ENCODE measurements at regions not wholly inside any gene's neighbourhood (a gene's known extent, or its start where the extent isn't known, plus 50 kb on each side); places are given as distances from the start of the nearest gene placed in this dataset.

GRCh38 chr4:128527946-128528576 is 240.4 kb upstream of the PGRMC2 start:
- no peak for DNase-seq (ENCODE audit: low read depth)

DNA sequence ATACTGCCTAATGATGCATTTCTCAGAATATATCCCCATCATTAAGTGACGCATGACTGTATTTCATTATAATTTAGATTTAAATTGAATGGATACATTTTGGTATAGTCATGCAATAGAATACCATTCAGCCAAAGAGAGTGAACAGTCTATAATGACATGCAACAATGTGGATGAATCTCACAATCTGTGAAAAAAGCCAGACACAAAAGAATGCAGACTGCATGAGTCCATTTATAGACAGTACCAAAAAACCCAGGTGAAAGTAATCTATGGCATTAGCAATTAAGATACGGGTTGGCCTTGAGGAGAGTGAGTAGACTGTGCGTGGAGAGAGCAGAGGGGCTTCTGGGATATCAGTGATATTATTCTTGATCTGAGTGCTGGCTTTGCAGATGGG is 239.7 kb upstream of the PGRMC2 start:
- DNase-seq (ENCODE audit: low read depth), result no peak

DNA sequence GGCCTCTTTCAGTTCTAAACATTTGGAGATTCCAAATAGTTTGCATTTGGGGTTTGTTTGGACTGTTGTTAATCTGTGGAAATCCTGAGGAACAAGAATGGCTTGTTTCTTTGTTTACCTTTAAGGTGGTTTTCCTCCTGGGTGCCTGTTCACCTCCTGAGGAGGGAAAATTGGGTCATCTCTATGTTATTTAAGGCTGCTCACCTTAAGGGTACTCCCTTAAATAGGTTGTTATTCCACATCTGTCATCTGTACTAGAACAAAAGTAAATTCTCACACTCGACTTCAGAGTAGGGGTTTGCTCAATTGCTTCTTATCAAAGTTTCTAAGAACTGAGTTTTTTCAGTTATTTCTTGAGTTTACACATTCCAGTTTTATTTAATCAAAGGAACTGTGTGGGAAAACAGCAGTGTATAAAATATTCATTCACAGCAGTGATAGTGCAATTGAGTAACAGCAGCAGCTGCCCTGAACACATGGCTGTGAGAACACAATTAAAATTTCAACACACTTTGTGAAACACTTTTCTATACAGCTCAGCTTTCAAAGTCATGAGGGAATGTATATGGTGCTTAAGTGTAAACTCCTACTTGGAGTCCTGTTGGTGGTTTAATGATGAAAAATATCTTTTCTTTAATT is 238.5 kb upstream of the PGRMC2 start:
- DNase-seq (ENCODE audit: low read depth), result no peak

GRCh38 chr4:128525387-128525786 is 237.8 kb upstream of the PGRMC2 start:
- no peak for DNase-seq (ENCODE audit: low read depth)

DNA sequence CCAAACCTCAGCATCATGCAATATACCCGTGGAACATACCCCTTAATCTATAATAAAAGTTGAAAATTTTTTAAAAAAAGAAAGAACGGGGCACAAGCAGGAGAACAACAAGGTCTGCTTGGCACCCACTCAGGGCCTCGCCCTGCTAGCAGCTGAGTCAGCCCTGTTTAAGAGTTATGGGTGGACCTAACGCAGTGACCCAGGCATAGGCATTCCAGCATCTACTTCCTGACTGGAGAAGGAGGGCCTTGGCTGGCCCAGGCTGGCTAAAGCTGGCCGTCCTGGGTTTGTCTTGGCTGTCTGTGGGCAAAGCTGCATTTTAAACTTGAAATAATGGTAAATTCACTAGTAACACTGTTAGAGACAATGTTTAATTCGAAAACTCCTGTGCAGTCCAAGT is 236.7 kb upstream of the PGRMC2 start:
- DNase-seq (ENCODE audit: low read depth), result no peak

DNA sequence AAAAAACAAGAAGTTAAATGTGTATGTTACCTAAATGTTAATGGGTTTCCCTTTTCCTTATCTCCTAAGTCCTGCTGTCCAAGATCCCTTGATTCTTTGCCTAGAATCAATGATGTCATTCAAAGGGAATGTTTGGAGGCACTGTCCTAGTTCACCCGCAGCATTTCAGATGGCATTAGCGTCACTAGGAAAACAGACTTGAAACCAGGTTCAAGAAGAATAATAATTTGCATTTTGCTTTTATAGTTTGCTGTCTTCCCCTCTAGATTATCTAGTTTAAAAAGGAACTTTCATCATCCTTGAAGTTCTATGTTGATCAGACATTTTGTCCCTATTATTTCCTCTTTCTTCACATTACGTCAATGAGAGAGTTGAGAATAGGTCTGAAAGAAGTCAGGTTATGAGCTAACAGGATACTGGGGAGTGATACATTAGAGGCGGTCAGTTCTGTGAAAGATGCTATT is 234.1 kb upstream of the PGRMC2 start:
- DNase-seq (ENCODE audit: low read depth), result no peak

- no peak for DNase-seq (ENCODE audit: low read depth)
Measured at GRCh38 chr4:128521156-128521555, 233.5 kb upstream of the PGRMC2 start.

DNA sequence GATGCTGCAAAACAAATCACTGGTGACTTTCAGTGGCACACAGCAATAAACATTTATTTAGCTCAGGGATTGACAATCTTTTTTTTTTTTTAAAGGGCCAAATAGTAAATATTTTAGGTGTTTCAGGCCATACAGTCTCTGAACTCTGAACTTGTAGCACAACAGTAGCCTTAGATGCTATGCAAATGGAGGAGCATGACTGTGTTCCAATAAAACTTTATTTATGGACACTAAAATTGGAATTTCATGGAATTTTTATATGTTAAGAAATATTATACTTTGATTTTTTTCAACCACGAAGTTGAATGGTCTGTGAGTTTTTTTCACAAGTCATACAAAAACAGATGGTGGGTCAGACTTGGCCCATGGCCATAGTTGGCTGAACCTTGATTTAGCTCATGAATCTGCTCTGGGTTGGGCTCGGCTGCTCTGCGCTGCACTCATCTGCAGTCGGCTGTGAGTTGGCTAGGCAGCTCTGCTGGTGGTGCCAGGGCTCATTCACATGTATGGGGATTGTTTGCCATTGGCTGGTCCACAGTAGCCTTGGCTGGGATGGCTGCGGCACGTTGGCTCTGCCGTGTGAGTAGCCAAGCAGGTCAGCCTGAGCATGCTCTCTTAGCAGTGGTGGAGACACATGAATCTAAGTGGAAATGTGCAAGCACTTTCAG is 231.7 kb upstream of the PGRMC2 start:
- DNase-seq (ENCODE audit: low read depth), result no peak

DNA sequence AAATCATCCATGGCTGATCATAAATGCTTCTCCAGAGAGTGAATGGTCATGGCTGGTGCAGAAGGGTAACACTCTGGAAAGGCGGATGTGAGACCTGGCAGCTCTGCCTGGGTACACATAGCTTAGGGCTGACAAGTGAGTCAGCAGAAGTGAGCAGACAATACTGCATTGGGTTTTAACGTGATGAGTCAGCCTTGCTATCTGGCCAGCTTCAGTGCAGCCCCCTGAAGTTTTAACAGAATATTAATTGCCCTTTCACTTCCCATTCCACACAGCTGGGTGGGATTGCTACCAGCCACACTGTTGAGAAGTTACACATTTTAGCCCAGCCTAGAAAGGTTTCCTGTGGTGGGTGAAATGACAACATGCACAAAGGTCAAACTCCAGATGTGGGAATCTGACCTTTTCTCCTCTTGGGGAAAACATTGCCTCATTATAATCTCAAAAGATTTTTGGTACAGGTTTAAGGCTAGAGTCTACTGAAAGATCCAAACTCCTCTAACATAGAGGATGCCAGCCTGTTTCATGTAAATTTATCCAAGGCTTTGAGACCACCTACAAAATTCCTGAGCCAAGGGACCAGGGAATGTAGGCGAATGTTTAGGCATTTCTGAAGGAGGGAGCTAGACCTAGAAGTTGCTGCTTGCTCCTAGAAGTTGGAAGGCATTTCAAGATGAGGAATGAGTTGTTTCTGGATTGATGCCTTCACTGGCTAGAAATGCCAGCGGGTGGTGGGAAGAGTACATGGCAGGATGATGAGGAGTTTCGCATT is 230.3 kb upstream of the PGRMC2 start:
- DNase-seq (ENCODE audit: low read depth), result no peak

DNA sequence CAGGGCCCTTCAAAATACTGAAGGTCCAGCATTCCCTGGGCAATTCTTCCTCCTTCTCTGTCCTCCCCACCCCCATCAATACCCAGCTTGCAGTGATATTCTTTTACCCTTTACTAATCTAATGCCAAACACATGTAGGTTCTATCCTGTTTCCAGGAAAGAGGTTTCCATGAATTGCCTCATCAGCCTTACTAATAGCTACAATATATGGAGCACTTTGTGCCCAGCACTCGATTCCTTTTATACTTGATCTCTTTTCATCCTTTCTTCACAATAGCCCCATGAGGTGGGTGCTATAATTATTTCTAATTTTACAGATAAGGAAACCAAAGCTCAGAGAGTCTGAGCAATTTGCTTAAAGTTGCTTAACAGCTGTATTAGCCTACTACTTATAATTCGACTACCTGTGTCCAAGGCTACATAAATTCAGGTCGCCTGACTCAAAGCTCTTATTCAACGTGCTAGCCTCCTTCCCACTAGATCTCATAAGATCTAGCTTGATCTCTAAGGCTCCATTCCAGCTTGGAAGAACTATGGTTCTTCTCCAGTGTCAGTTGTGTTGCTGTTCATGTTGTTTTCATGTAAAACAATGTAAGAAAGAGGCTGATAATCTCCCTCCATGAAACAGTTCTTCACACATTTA is 229.6 kb upstream of the PGRMC2 start:
- DNase-seq (ENCODE audit: low read depth), result no peak

- no peak for DNase-seq (ENCODE audit: low read depth)
Measured at GRCh38 chr4:128516301-128516969, 228.8 kb upstream of the PGRMC2 start.

- no peak for DNase-seq (ENCODE audit: low read depth)
Measured at GRCh38 chr4:128513664-128514484, 226.3 kb upstream of the PGRMC2 start.

- no peak for DNase-seq (ENCODE audit: low read depth)
Measured at GRCh38 chr4:128512767-128513322, 225.2 kb upstream of the PGRMC2 start.

DNA sequence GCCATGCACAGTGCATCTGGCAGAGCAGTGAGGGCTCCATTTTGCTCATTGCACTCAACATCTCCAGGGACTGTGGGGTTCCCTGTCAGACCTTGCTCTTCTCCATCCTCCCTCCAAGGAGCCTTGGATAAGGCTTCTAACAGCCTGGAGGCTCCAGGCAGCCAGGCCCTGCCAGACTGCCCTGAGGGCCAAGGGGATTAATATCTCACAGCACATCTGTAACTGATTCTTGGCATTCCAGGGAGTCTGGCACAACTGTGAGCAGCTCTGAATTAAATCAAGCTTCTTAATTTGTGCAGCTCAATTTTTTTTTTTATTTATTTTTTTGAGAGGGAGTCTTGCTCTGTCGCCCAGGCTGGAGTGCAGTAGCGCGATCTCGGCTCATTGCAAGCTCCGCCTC is 224.5 kb upstream of the PGRMC2 start:
- DNase-seq (ENCODE audit: low read depth), result no peak

- no peak for DNase-seq (ENCODE audit: low read depth)
Measured at GRCh38 chr4:128510850-128511249, 223.2 kb upstream of the PGRMC2 start.

DNA sequence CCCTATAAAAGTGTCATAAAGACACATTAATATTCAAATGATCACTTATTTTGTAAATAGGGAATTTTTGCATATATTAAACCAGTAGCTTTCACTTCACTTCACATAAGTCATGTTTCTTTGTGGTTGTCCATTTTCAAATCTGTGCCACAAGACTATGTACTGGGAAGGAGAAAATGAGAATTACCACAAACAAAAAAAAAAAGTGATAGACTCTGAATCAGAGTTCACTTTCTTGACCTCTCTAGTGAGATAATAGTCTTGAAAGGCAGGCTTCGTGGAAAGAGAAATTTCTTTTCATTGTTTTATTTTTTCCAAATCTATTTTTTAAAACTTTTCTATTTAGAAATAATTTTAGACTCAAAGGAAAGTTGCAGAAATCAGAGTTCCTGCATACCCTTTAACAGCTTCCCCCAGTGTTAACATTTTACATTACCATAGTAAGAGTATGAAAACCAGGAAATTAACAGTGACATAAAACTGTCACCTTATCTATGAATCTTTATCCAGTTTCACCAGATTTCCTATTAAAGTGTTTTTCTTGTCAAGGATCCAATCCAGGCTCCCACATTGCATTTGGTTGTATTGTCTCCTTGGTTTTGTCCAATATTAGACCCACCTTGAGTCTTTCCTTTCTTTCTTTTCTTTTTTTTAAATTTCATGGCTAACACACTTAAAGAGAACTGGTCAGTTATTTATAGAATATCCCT is 215.4 kb upstream of the PGRMC2 start:
- no peak for DNase-seq (ENCODE audit: low read depth)

DNA sequence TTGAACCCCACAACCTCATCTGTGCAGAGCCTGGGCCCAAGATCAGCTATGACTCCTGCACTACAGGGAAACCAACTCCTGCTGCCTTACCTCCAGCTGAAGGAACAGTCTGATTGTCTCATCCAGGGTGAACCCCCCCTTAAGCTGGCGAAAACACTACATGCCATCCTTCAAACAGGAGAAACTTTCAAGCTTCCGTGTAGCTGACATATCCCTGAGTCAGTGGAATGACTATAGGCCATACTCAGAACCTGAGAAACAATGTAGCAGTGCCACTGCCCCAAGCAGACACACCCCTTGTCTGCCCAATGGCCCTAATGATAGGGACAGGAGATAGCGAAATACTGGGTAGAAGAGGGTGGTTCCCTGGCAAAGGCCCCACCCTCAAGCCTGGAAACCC is 213.6 kb upstream of the PGRMC2 start:
- no peak for DNase-seq (ENCODE audit: low read depth)

- no peak for DNase-seq (ENCODE audit: low read depth)
Measured at GRCh38 chr4:128488055-128488705, 200.6 kb upstream of the PGRMC2 start.

DNA sequence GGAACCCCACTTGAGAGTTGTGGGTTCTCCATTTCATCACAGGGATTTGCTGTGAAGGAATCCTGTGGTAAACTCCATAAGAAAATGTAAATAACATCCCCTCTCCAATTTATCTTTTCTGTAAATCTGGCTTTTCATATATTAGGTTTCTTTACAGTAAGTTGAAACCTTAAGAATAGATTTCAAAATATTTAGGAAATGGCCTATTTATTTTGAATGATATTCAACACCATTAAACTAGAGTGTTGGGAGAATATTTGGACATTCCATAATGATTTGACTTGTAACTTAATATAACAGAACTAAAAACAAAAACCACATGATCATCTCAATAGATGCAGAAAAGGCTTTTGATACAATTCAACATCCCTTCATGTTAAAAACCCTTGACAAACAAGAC is 197.3 kb upstream of the PGRMC2 start:
- DNase-seq (ENCODE audit: low read depth), result no peak
